Breast epithelium (tissue), 3 donors: ENCODE measurements at regions not wholly inside any gene's neighbourhood (a gene's known extent, or its start where the extent isn't known, plus 50 kb on each side); places are given as distances from the start of the nearest gene placed in this dataset.

Experiments
- POLR2A ChIP-seq: fragments of 450-650 bp; IDR thresholded peaks from one replicate; pipeline ENCODE4 v1.6.1; 2016; ENCODE audit warnings: antibody characterized with exemption, mild to moderate bottlenecking, moderate library complexity
- POLR2AphosphoS5 ChIP-seq, 3 donors: sonication (generic); formaldehyde crosslinking; IDR thresholded peaks; one replicate each; pipeline ENCODE4 v1.6.1; 2017; ENCODE audit warnings: antibody characterized with exemption in 3 of 3
- TF ChIP-seq, protein P1 (sequence below), 3 donors: fragments of 450-650 bp; IDR thresholded peaks; one replicate each; pipeline ENCODE4 v1.5.1; 2016 to 2017; ENCODE audit warnings: antibody characterized with exemption in 3 of 3, mild to moderate bottlenecking in 3 of 3, moderate library complexity in 3 of 3

DNA sequence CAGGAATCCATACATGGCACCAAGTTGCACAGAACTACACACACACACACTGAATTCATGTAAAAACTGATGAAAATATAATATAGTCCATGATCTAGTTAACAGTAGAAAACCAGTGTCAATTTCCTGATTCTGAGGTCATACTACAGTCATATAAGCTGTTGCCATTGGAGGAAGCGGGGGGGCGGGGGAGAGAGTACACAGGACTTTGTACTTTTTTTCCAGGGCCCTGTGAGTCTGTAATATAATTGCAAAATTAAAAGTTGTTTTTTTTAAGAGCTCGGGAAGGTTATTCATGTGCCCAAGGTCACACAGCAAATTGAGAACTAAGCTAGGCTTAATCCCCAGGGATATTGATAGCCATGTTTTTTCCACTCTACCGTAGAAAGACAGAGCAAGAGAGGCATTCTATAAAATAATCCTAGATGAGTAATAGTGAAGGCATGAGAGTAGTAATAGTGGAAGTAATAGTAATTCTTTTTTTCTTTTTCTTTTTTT is 312.3 kb downstream of the MN1 start:
- TF ChIP-seq, protein P1, sequence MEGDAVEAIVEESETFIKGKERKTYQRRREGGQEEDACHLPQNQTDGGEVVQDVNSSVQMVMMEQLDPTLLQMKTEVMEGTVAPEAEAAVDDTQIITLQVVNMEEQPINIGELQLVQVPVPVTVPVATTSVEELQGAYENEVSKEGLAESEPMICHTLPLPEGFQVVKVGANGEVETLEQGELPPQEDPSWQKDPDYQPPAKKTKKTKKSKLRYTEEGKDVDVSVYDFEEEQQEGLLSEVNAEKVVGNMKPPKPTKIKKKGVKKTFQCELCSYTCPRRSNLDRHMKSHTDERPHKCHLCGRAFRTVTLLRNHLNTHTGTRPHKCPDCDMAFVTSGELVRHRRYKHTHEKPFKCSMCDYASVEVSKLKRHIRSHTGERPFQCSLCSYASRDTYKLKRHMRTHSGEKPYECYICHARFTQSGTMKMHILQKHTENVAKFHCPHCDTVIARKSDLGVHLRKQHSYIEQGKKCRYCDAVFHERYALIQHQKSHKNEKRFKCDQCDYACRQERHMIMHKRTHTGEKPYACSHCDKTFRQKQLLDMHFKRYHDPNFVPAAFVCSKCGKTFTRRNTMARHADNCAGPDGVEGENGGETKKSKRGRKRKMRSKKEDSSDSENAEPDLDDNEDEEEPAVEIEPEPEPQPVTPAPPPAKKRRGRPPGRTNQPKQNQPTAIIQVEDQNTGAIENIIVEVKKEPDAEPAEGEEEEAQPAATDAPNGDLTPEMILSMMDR (IDR thresholded peaks at IDR 0.05): no peak
- TF ChIP-seq POLR2A (no peak), POLR2AphosphoS5 (IDR thresholded peaks at IDR 0.05) (no peak)
